ENCODE measurements at regions not wholly inside any gene's neighbourhood (a gene's known extent, or its start where the extent isn't known, plus 50 kb on each side); places are given as distances from the start of the nearest gene placed in this dataset.

- no peaks in the 10 kb centered on the region for H3K36me3 ChIP-seq (ENCODE audit: control insufficient read depth in 1 of 2, insufficient read depth in 2 of 2, low read length in 2 of 2)
- no peak overlapping the region for H3K4me3 ChIP-seq (replicated peaks in 1 of 2; ENCODE audit: low read depth in 1 of 2, low read length in 2 of 2)
- H2AFZ ChIP-seq (ENCODE audit: low read depth, low read length, poor library complexity, severe bottlenecking) = no peak overlapping the region
- ChIA-PET POLR2A (no interaction called here), RAD21 (ENCODE audit: low non-redundant PET in 1 of 2, low total read pairs in 2 of 2, uncharacterized antibody in 2 of 2, unreplicated experiment in 2 of 2) (no interaction called here), CTCF (no interaction called here)
- no peaks in the 10 kb centered on the region for H3K9me3 ChIP-seq (ENCODE audit: control insufficient read depth in 1 of 2, insufficient read depth in 1 of 2, low read depth in 1 of 2, low read length in 2 of 2)
- no peaks in the 10 kb centered on the region for H4K20me1 ChIP-seq (ENCODE audit: insufficient read depth)
- no peak overlapping the region for H3K4me2 ChIP-seq (ENCODE audit: low read length)
- H3K9me2 ChIP-seq (ENCODE audit: insufficient read depth) = no peaks in the 10 kb centered on the region
- intact Hi-C loops (cut with micrococcal nuclease) = no loop called here
- no peak overlapping the region for H3K27ac ChIP-seq (ENCODE audit: low read depth, low read length)
- no peaks in the 10 kb centered on the region for H3K4me1 ChIP-seq (ENCODE audit: control insufficient read depth in 1 of 2, insufficient read depth in 2 of 2, low read length in 2 of 2)
- no TSS peak for BruUV-seq (replicated peaks)
- H3K79me2 ChIP-seq (ENCODE audit: insufficient read depth, low read length) = no peaks in the 10 kb centered on the region
- H3K9ac ChIP-seq (ENCODE audit: low read length) = no peak overlapping the region
- no peak for TF ChIP-seq EZH2 (IDR thresholded peaks at IDR 0.05)
- TF ChIP-seq MAX (IDR thresholded peaks at IDR 0.05) = no peak
- TF ChIP-seq CEBPB (IDR thresholded peaks at IDR 0.05; ENCODE audit: low read depth) = no peak
- TF ChIP-seq SRF (IDR thresholded peaks at IDR 0.05; ENCODE audit: low read depth) = no peak
- ATAC-seq = no peak
- DNase-seq (ENCODE audit: low read depth, low spot score) = no peak
- no peaks in the 10 kb centered on the region for H3K27me3 ChIP-seq (ENCODE audit: insufficient read depth, low read length)
These were observed 346.6 kb downstream of the IRS2 start for GRCh38 chr13:109439813-109440212.

- H3K4me1 ChIP-seq (ENCODE audit: control insufficient read depth in 1 of 2, insufficient read depth in 2 of 2, low read length in 2 of 2) = no peaks in the 10 kb centered on the region
- no peak overlapping the region for H2AFZ ChIP-seq (ENCODE audit: low read depth, low read length, poor library complexity, severe bottlenecking)
- no peaks in the 10 kb centered on the region for H3K27me3 ChIP-seq (ENCODE audit: insufficient read depth, low read length)
- H4K20me1 ChIP-seq (ENCODE audit: insufficient read depth) = no peaks in the 10 kb centered on the region
- no peak for DNase-seq (ENCODE audit: low read depth, low spot score)
- ChIA-PET POLR2A (no interaction called here), CTCF (no interaction called here), RAD21 (ENCODE audit: low non-redundant PET in 1 of 2, low total read pairs in 2 of 2, uncharacterized antibody in 2 of 2, unreplicated experiment in 2 of 2) (no interaction called here)
- H3K27ac ChIP-seq (ENCODE audit: low read depth, low read length) = no peak overlapping the region
- H3K9ac ChIP-seq (ENCODE audit: low read length) = no peak overlapping the region
- H3K9me2 ChIP-seq (ENCODE audit: insufficient read depth) = no peaks in the 10 kb centered on the region
- no peak for ATAC-seq
- H3K4me3 ChIP-seq (replicated peaks in 1 of 2; ENCODE audit: low read depth in 1 of 2, low read length in 2 of 2) = no peak overlapping the region
- intact Hi-C loops (cut with micrococcal nuclease) = no loop called here
- H3K36me3 ChIP-seq (ENCODE audit: control insufficient read depth in 1 of 2, insufficient read depth in 2 of 2, low read length in 2 of 2) = no peaks in the 10 kb centered on the region
- BruUV-seq (replicated peaks) = no TSS peak
- no peaks in the 10 kb centered on the region for H3K9me3 ChIP-seq (ENCODE audit: control insufficient read depth in 1 of 2, insufficient read depth in 1 of 2, low read depth in 1 of 2, low read length in 2 of 2)
- TF ChIP-seq SRF (IDR thresholded peaks at IDR 0.05; ENCODE audit: low read depth) (no peak), SP1 (IDR thresholded peaks at IDR 0.05; ENCODE audit: low read depth) (no peak), CEBPB (IDR thresholded peaks at IDR 0.05; ENCODE audit: low read depth) (no peak), EZH2phosphoT487 (IDR thresholded peaks at IDR 0.05; ENCODE audit: borderline replicate concordance) (no peak), POLR2AphosphoS5 (IDR thresholded peaks at IDR 0.05; ENCODE audit: low read depth, low read length) (no peak), CBX3 (IDR thresholded peaks at IDR 0.05; ENCODE audit: low read depth) (no peak), EGR1 (IDR thresholded peaks at IDR 0.05; ENCODE audit: low read depth) (no peak), EZH2 (IDR thresholded peaks at IDR 0.05) (no peak)
- TF ChIP-seq, protein P1, sequence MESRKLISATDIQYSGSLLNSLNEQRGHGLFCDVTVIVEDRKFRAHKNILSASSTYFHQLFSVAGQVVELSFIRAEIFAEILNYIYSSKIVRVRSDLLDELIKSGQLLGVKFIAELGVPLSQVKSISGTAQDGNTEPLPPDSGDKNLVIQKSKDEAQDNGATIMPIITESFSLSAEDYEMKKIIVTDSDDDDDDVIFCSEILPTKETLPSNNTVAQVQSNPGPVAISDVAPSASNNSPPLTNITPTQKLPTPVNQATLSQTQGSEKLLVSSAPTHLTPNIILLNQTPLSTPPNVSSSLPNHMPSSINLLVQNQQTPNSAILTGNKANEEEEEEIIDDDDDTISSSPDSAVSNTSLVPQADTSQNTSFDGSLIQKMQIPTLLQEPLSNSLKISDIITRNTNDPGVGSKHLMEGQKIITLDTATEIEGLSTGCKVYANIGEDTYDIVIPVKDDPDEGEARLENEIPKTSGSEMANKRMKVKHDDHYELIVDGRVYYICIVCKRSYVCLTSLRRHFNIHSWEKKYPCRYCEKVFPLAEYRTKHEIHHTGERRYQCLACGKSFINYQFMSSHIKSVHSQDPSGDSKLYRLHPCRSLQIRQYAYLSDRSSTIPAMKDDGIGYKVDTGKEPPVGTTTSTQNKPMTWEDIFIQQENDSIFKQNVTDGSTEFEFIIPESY (IDR thresholded peaks at IDR 0.05; ENCODE audit: extremely low read depth, insufficient replicate concordance, low read length) = no peak
- H3K4me2 ChIP-seq (ENCODE audit: low read length) = no peak overlapping the region
- no peaks in the 10 kb centered on the region for H3K79me2 ChIP-seq (ENCODE audit: insufficient read depth, low read length)
These were observed 349.5 kb downstream of the IRS2 start for GRCh38 chr13:109436841-109437240.

All from HCT116 (cell line).